ENCODE measurements at regions not wholly inside any gene's neighbourhood (a gene's known extent, or its start where the extent isn't known, plus 50 kb on each side); places are given as distances from the start of the nearest gene placed in this dataset.

DNA sequence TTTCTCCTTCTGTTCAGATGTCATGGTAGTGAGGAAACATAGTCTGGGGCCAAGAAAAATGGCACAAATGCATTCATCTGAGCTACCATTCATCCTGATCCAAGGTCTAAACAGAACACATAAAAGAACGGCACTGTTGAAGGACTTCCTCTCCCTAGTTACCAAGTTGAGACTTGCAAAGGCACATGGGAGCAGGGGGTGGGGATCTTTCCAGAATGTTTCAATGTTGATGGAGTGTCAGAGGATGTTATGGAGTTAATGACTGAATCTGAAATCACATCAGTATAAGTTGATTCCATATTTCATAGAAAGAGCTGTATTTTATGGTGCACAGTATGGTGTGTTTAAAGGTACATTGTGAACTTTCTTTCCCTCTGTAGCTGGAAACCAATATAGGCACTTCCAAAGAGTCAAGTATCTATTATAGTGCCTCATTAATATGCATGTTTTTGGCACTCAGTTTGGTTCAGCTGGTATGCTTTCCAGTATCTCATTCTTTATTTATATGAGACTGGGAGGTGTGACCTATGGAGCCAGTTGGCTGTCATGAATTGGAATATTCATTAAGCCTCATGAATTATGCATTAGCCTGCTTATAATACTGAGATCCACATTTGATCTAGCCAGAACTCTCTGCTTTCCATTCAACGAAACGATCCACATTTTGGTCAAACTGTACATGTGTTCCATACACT is 603.0 kb downstream of the NR2F1-AS1 start:
- H3K36me3 ChIP-seq (ENCODE audit: control insufficient read depth, insufficient read depth, low read length) = no peaks in the 10 kb centered on the region
- ChIA-PET CTCF (interaction anchor here (0.5 kb wide), 1 partner anchor 335 kb away, joined by 3 read pairs; no protein-coding TSS in a partner anchor), POLR2A (no interaction called here)
- no peak overlapping the region for H3K4me3 ChIP-seq (ENCODE audit: low read depth in 2 of 2, low read length in 2 of 2)
- no peaks in the 10 kb centered on the region; the same call in 1 of the 2 replicates for H3K4me1 ChIP-seq (ENCODE audit: control insufficient read depth, insufficient read depth, low read length)
- no peaks in the 10 kb centered on the region for H3K27me3 ChIP-seq (ENCODE audit: control insufficient read depth, insufficient read depth, low read length)
- 0 out of 2 replicates have a peak, but pooled peaks cover 6% of the 10 kb centered on the region for H3K9me3 ChIP-seq (ENCODE audit: control insufficient read depth, insufficient read depth, low read depth, low read length)
- intact Hi-C loops (cut with micrococcal nuclease; ENCODE audit: unreplicated experiment) (no loop called here), in situ Hi-C loops (cut with HindIII; ENCODE audit: low pct_unique_long_range_greater_than_20kb, low sequenced_read_pairs) (no loop called here)
- TF ChIP-seq REST (IDR thresholded peaks at IDR 0.05; ENCODE audit: insufficient read depth in 1 of 2, low read depth in 2 of 2, low read length in 1 of 2) = no peak
- TF ChIP-seq, protein P1, sequence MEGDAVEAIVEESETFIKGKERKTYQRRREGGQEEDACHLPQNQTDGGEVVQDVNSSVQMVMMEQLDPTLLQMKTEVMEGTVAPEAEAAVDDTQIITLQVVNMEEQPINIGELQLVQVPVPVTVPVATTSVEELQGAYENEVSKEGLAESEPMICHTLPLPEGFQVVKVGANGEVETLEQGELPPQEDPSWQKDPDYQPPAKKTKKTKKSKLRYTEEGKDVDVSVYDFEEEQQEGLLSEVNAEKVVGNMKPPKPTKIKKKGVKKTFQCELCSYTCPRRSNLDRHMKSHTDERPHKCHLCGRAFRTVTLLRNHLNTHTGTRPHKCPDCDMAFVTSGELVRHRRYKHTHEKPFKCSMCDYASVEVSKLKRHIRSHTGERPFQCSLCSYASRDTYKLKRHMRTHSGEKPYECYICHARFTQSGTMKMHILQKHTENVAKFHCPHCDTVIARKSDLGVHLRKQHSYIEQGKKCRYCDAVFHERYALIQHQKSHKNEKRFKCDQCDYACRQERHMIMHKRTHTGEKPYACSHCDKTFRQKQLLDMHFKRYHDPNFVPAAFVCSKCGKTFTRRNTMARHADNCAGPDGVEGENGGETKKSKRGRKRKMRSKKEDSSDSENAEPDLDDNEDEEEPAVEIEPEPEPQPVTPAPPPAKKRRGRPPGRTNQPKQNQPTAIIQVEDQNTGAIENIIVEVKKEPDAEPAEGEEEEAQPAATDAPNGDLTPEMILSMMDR (IDR thresholded peaks at IDR 0.05) = no peak
- no peak for TF ChIP-seq POLR2AphosphoS5 (IDR thresholded peaks at IDR 0.05; ENCODE audit: low read depth, low read length)
- no peak for TF ChIP-seq SIN3A (IDR thresholded peaks at IDR 0.05; ENCODE audit: borderline replicate concordance, insufficient read depth, low read depth, low read length)
- TF ChIP-seq TCF7L2 (IDR thresholded peaks at IDR 0.05; ENCODE audit: low read depth, low read length) = no peak
- no peak for DNase-seq (ENCODE audit: low read depth, low spot score)
- no peak for ATAC-seq
- H3K27ac ChIP-seq (ENCODE audit: low read length) = peak overlapping the region; percentile 29; the same call in 1 of the 2 replicates
- BruUV-seq (replicated peaks) = no TSS peak

- Histone ChIP-seq H3K36me3 (ENCODE audit: control insufficient read depth, insufficient read depth, low read length) (no peaks in the 10 kb centered on the region), H3K27me3 (ENCODE audit: control insufficient read depth, insufficient read depth, low read length) (no peaks in the 10 kb centered on the region), H3K4me3 (ENCODE audit: low read depth in 2 of 2, low read length in 2 of 2) (no peak overlapping the region), H3K27ac (ENCODE audit: low read length) (no peak overlapping the region), H3K4me1 (ENCODE audit: control insufficient read depth, insufficient read depth, low read length) (no peaks in the 10 kb centered on the region; the same call in 1 of the 2 replicates), H3K9me3 (ENCODE audit: control insufficient read depth, insufficient read depth, low read depth, low read length) (0 out of 2 replicates have a peak, but pooled peaks cover 6% of the 10 kb centered on the region)
- intact Hi-C loops (cut with micrococcal nuclease; ENCODE audit: unreplicated experiment) = no loop called here
- ChIA-PET POLR2A (no interaction called here), CTCF (no interaction called here)
- ATAC-seq (no peak), DNase-seq (ENCODE audit: low read depth, low spot score) (no peak)
- TF ChIP-seq SIN3A (IDR thresholded peaks at IDR 0.05; ENCODE audit: borderline replicate concordance, insufficient read depth, low read depth, low read length) (no peak), POLR2AphosphoS5 (IDR thresholded peaks at IDR 0.05; ENCODE audit: low read depth, low read length) (no peak), TCF7L2 (IDR thresholded peaks at IDR 0.05; ENCODE audit: low read depth, low read length) (no peak), REST (IDR thresholded peaks at IDR 0.05; ENCODE audit: insufficient read depth in 1 of 2, low read depth in 2 of 2, low read length in 1 of 2) (no peak)
- TF ChIP-seq, protein P1 (IDR thresholded peaks at IDR 0.05) = no peak
- in situ Hi-C loops (cut with HindIII; ENCODE audit: low pct_unique_long_range_greater_than_20kb, low sequenced_read_pairs) = no loop called here
- BruUV-seq (replicated peaks) = no TSS peak
Measured at GRCh38 chr5:92976156-92976555, 604.9 kb downstream of the NR2F1-AS1 start.
